Lung (tissue), 11 donors: ENCODE measurements at regions not wholly inside any gene's neighbourhood (a gene's known extent, or its start where the extent isn't known, plus 50 kb on each side); places are given as distances from the start of the nearest gene placed in this dataset.
"Not testable (repeated sequence)": the region's sequence is repeated elsewhere in the genome, so short reads cannot be mapped to it uniquely, and the experiment has no call there.

Experiments used
- ATAC-seq: fragments of 200-7000 bp; cut with Tn5 transposase; one replicate; pipeline ENCODE4 v1.9.1; 2020; ENCODE audit warnings: moderate number of reproducible peaks; ENCODE audit not compliant: insufficient read depth, low FRiP score
- DNase-seq, 3 donors: peaks; one replicate each; pipeline ENCODE4 v3.0.0-alpha.2; 2013 to 2017
- H3K27ac ChIP-seq, 2 donors: one replicate each; pipeline ENCODE4 v1.5.1; 2013; ENCODE audit warnings: mild to moderate bottlenecking in 2 of 2, moderate library complexity in 2 of 2, control low read depth in 1 of 2, inconsistent platforms in 1 of 2, low read depth in 1 of 2, low read length in 1 of 2
- H3K27me3 ChIP-seq, 3 donors: one replicate each; pipeline ENCODE4 v1.5.1; 2013; ENCODE audit warnings: low read length in 2 of 3; ENCODE audit not compliant: control insufficient read depth in 3 of 3, insufficient read depth in 3 of 3
- H3K36me3 ChIP-seq, 4 donors: one replicate each; pipeline ENCODE4 v1.5.1; 2013; ENCODE audit warnings: low read length in 4 of 4, mild to moderate bottlenecking in 1 of 4, moderate library complexity in 1 of 4; ENCODE audit not compliant: control insufficient read depth in 4 of 4, insufficient read depth in 4 of 4
- H3K4me1 ChIP-seq, 5 donors: one replicate each; pipeline ENCODE4 v1.5.1; 2013; ENCODE audit warnings: low read length in 5 of 5, mild to moderate bottlenecking in 2 of 5, moderate library complexity in 1 of 5; ENCODE audit not compliant: control insufficient read depth in 5 of 5, insufficient read depth in 5 of 5
- H3K4me3 ChIP-seq: one replicate; pipeline ENCODE4 v1.5.1; 2013; ENCODE audit warnings: mild to moderate bottlenecking, control low read depth, moderate library complexity
- H3K9ac ChIP-seq, 2 donors: one replicate each; pipeline ENCODE4 v1.5.1; 2013; ENCODE audit warnings: low read length in 2 of 2, control low read depth in 1 of 2; ENCODE audit not compliant: insufficient read depth in 1 of 2
- H3K9me3 ChIP-seq, 4 donors: one replicate each; pipeline ENCODE4 v1.5.1; 2013; ENCODE audit warnings: low read length in 3 of 4, mild to moderate bottlenecking in 1 of 4, moderate library complexity in 1 of 4; ENCODE audit not compliant: control insufficient read depth in 4 of 4, insufficient read depth in 3 of 4
- CTCF ChIP-seq: IDR thresholded peaks from 2 replicates; pipeline ENCODE4 v1.5.1; 2012; ENCODE audit warnings: mild to moderate bottlenecking; ENCODE audit errors: control extremely low read depth, extremely low read depth
- WGBS, 2 donors: extraction: QIAGEN DNeasy Blood & Tissue Kit; methylation state at CpG; one replicate each; pipeline ENCODE4 v1.1.7; 2013; 5-methylcytosine and 5-hydroxymethylcytosine counted together
- donor health status: control.
- donor health status: control.
- donor health status: Bipolar disorder and iron deficiency.
- donor health status: healthy.
- donor health status: DM: yes; HTN: yes; CAD: no.

DNA sequence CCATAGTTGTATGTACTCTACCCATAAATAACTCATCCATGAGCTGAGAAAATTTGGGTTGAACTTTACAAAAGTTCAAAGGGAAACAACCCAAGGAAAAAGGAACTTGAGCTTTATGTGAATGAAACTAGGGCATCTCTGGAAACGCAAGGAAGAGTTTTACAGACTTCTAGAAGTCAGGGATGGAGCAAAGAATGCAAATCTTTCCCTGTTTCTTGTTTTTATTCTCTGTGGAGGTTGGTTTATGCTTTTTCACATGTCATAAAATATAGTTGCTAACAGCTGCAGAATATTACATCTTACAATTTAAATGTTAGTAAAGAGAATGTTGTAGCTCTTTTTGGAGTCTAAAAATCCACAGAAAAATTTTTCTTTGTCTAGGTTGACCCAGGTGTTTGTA lies 754.1 kb downstream of the PCDH7 start:
- DNase-seq (no peak), ATAC-seq (no peak)
- Histone ChIP-seq H3K27me3 (peaks cover 0 to 3% (median 0%) of the 10 kb centered on the region in 3 donors), H3K9me3 (peaks cover 0 to 3% (median 0%) of the 10 kb centered on the region in 4 donors), H3K27ac (no peak overlapping the region), H3K4me3 (no peak overlapping the region), H3K4me1 (no peaks in the 10 kb centered on the region), H3K36me3 (peaks cover 0 to 2% (median 0%) of the 10 kb centered on the region in 4 donors), H3K9ac (no peak overlapping the region)
- WGBS, 2 donors = 63 to 69% methylated on average over 1 of the region's 1 CpG
- TF ChIP-seq CTCF = no peak

GRCh38 chr4:31482691-31483090 lies 762.5 kb downstream of the PCDH7 start:
- Histone ChIP-seq H3K9ac (no peak overlapping the region), H3K27ac (no peak overlapping the region), H3K27me3 (no peaks in the 10 kb centered on the region), H3K4me1 (no peaks in the 10 kb centered on the region), H3K9me3 (no peaks in the 10 kb centered on the region), H3K4me3 (no peak overlapping the region), H3K36me3 (no peaks in the 10 kb centered on the region)
- TF ChIP-seq CTCF = no peak
- WGBS, 2 donors = 95 to 98% methylated on average over 1 of the region's 1 CpG
- DNase-seq (no peak), ATAC-seq (no peak)

DNA sequence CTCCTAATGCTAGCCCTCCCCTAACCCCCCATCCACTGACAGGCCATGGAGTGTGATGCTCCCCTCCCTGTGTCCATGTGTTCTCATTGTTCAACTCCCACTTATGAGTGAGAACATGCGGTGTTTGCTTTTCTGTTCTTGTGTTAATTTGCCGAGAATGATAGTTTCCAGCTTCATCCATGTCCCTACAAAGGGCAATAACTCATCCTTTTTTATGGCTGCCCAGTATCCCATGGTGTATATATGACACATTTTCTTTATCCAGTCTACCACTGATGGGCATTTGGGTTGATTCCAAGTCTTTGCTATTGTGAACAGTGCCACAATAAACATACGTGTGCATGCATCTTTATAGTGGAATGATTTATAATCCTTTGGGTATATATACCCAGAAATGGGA lies 779.0 kb downstream of the PCDH7 start:
- H3K4me3 ChIP-seq, DNase-seq, H3K27me3 ChIP-seq, H3K9ac ChIP-seq, ATAC-seq, H3K9me3 ChIP-seq, H3K27ac ChIP-seq, H3K36me3 ChIP-seq, H3K4me1 ChIP-seq: not testable (repeated sequence)
- 87 to 90% methylated on average over 3 of the region's 3 CpGs for WGBS, 2 donors

DNA sequence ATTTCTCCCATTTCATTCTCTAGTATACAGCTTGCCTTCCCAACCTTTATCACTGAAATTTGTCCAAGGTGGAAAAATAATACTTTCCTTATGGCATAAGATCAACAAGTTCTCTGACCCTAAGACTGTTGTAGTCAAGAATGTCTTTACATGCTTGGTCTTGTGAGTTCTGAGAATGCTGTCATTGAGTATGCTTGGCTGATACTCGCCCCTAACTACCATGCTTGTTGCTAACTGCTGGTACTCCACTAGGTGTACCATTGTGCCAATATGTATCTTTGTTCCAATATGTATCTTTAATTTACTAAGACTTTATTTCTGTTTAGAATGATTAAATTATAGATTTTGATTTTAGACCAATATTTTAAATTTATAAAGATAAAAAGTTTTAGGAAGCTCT lies 796.4 kb downstream of the PCDH7 start:
- DNase-seq (no peak), ATAC-seq (no peak)
- H3K36me3 ChIP-seq = no peaks in the 10 kb centered on the region
- no peak overlapping the region for H3K4me3 ChIP-seq
- H3K27me3 ChIP-seq = no peaks in the 10 kb centered on the region
- TF ChIP-seq CTCF = no peak
- no peak overlapping the region for H3K9ac ChIP-seq
- no peaks in the 10 kb centered on the region for H3K4me1 ChIP-seq
- H3K9me3 ChIP-seq = no peaks in the 10 kb centered on the region
- no peak overlapping the region for H3K27ac ChIP-seq
- WGBS, 2 donors = 75 to 84% methylated on average over 1 of the region's 1 CpG
